CD14-positive monocyte (primary cell): ENCODE measurements at regions not wholly inside any gene's neighbourhood (a gene's known extent, or its start where the extent isn't known, plus 50 kb on each side); places are given as distances from the start of the nearest gene placed in this dataset.

Experiments used
- DNase-seq, 3 donors: peaks; one replicate each; pipeline ENCODE4 v3.0.0-alpha.2; 2011 to 2022
- H2AFZ ChIP-seq: 2 replicates; pipeline ENCODE4 v1.6.0; 2012; ENCODE audit warnings: mild to moderate bottlenecking, low read depth, low read length, inconsistent platforms; ENCODE audit not compliant: insufficient read depth, poor library complexity, severe bottlenecking
- H3K27ac ChIP-seq, 2 donors: 1 replicate in 1 of 2; 2 replicates in 1 of 2; pipeline ENCODE4 v1.5.1; 2012 to 2013; ENCODE audit warnings: low read length in 2 of 2, control low read depth in 1 of 2, inconsistent platforms in 1 of 2, low read depth in 1 of 2, mild to moderate bottlenecking in 1 of 2
- H3K27me3 ChIP-seq, 2 donors: one replicate each; pipeline versions ENCODE4 v1.6.0 to v1.6.1; 2011 to 2013; ENCODE audit warnings: low read length in 2 of 2; ENCODE audit not compliant: control insufficient read depth in 2 of 2, insufficient read depth in 2 of 2
- H3K36me3 ChIP-seq, 2 donors: replicated peaks in 1 of 2; 1 replicate in 1 of 2; 2 replicates in 1 of 2; pipeline versions ENCODE4 v1.5.1 to v1.6.1; 2012 to 2013; ENCODE audit warnings: low read length in 2 of 2, control low read depth in 1 of 2, inconsistent platforms in 1 of 2, mild to moderate bottlenecking in 1 of 2; ENCODE audit not compliant: insufficient read depth in 2 of 2, control insufficient read depth in 1 of 2
- H3K4me1 ChIP-seq, 2 donors: 1 replicate in 1 of 2; 2 replicates in 1 of 2; pipeline versions ENCODE4 v1.5.1 to v1.6.1; 2012 to 2013; ENCODE audit warnings: low read length in 2 of 2, control low read depth in 1 of 2, inconsistent platforms in 1 of 2, mild to moderate bottlenecking in 1 of 2, moderate library complexity in 1 of 2; ENCODE audit not compliant: insufficient read depth in 2 of 2, control insufficient read depth in 1 of 2
- H3K4me2 ChIP-seq: replicated peaks from 2 replicates; pipeline ENCODE3; 2012; ENCODE audit warnings: low read length, moderate library complexity, mild to moderate bottlenecking; ENCODE audit not compliant: poor library complexity, severe bottlenecking; ENCODE audit errors: extremely low read depth
- H3K4me3 ChIP-seq, 3 experiments: fragments of 200-600 bp in 1 of 3; sonication (generic) in 1 of 3; replicated peaks in 1 of 3; 1 replicate in 2 of 3; 2 replicates in 1 of 3; pipeline ENCODE4 v1.5.1; 2011 to 2013; ENCODE audit warnings: low read length in 3 of 3, mild to moderate bottlenecking in 3 of 3, control low read depth in 2 of 3, low read depth in 2 of 3, inconsistent platforms in 1 of 3, moderate library complexity in 1 of 3
- H3K79me2 ChIP-seq: 2 replicates; pipeline ENCODE4 v1.6.0; 2012; ENCODE audit warnings: mild to moderate bottlenecking, control low read depth, inconsistent platforms, low read length, moderate library complexity; ENCODE audit not compliant: insufficient read depth
- H3K9ac ChIP-seq: 2 replicates; pipeline ENCODE4 v1.6.0; 2017; ENCODE audit warnings: low read length, mild to moderate bottlenecking; ENCODE audit not compliant: insufficient read depth, poor library complexity, severe bottlenecking
- H3K9me3 ChIP-seq, 2 donors: replicated peaks in 1 of 2; 1 replicate in 1 of 2; 2 replicates in 1 of 2; pipeline versions ENCODE4 v1.5.1 to v1.6.1; 2012 to 2013; ENCODE audit warnings: low read length in 2 of 2, control low read depth in 1 of 2; ENCODE audit not compliant: control insufficient read depth in 1 of 2, insufficient read depth in 1 of 2
- H4K20me1 ChIP-seq: 2 replicates; pipeline ENCODE4 v1.6.0; 2012; ENCODE audit warnings: mild to moderate bottlenecking, low read length, control low read depth, moderate library complexity; ENCODE audit not compliant: insufficient read depth
- H3K27ac Mint-ChIP-seq, 7 donors: one replicate each; pipeline ENCODE4 v1.8.0; 2020; ENCODE audit warnings: mild to moderate bottlenecking in 7 of 7, mixed read lengths in 7 of 7, moderate library complexity in 6 of 7, inconsistent platforms in 2 of 7
- H3K27me3 Mint-ChIP-seq, 3 donors: one replicate each; pipeline ENCODE4 v1.8.0; 2021 to 2022; ENCODE audit warnings: low read depth in 3 of 3, mild to moderate bottlenecking in 3 of 3, mixed read lengths in 3 of 3, moderate library complexity in 3 of 3, inconsistent platforms in 1 of 3
- H3K36me3 Mint-ChIP-seq, 2 donors: one replicate each; pipeline ENCODE4 v1.8.0; 2020; ENCODE audit warnings: mixed read lengths in 2 of 2, inconsistent platforms in 1 of 2, mild to moderate bottlenecking in 1 of 2
- H3K4me1 Mint-ChIP-seq: one replicate; pipeline ENCODE4 v1.8.0; 2020; ENCODE audit warnings: mild to moderate bottlenecking, mixed read lengths
- H3K4me3 Mint-ChIP-seq, 2 donors: one replicate each; pipeline ENCODE4 v1.8.0; 2020; ENCODE audit warnings: mild to moderate bottlenecking in 2 of 2, mixed read lengths in 2 of 2, moderate library complexity in 1 of 2
- H3K9me3 Mint-ChIP-seq, 7 donors: one replicate each; pipeline ENCODE4 v1.8.0; 2020 to 2022; ENCODE audit warnings: mixed read lengths in 7 of 7, mild to moderate bottlenecking in 6 of 7, moderate library complexity in 6 of 7, inconsistent platforms in 2 of 7
- WGBS: methylation state at CpG from one replicate; pipeline ENCODE4 v1.1.5; 2013; ENCODE audit warnings: missing lambda C conversion rate; ENCODE audit not compliant: insufficient coverage; 5-methylcytosine and 5-hydroxymethylcytosine counted together
- intact Hi-C, 2 donors: fragments of 100-400 bp; cut with micrococcal nuclease; formaldehyde crosslinking; loops; one replicate each; pipeline versions ENCODE4 v1.15.0 to v1.15.1; 2023
- TF ChIP-seq, protein P1 (sequence below): fragments of 200-600 bp; IDR thresholded peaks from one replicate; pipeline ENCODE4 v1.8.0; 2022; ENCODE audit warnings: antibody characterized with exemption, mild to moderate bottlenecking

DNA sequence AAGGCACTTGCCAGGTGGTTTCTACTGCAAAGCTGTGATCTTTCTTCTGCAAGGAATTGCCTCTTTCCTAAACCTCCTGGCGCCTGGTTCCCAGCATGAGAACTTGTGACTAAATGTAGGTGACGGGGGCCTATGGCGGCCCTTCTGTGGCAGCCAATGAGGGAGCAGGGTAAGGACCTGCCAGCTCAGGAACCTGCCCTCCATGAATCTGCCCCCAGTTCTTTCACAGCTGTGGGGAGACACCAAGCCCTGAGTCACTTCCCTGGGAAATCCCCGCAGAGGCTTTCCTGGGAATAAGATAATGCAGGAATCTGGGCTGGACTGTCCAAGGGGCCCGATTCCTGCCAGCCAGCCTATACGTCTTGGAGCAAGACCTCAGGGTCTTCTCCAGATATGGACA lies 56.7 kb upstream of the CTNNA1 start:
- DNase-seq = no peak
- TF ChIP-seq, protein P1, sequence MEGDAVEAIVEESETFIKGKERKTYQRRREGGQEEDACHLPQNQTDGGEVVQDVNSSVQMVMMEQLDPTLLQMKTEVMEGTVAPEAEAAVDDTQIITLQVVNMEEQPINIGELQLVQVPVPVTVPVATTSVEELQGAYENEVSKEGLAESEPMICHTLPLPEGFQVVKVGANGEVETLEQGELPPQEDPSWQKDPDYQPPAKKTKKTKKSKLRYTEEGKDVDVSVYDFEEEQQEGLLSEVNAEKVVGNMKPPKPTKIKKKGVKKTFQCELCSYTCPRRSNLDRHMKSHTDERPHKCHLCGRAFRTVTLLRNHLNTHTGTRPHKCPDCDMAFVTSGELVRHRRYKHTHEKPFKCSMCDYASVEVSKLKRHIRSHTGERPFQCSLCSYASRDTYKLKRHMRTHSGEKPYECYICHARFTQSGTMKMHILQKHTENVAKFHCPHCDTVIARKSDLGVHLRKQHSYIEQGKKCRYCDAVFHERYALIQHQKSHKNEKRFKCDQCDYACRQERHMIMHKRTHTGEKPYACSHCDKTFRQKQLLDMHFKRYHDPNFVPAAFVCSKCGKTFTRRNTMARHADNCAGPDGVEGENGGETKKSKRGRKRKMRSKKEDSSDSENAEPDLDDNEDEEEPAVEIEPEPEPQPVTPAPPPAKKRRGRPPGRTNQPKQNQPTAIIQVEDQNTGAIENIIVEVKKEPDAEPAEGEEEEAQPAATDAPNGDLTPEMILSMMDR = no peak
- intact Hi-C loops = no loop called here
- Histone ChIP-seq H3K4me1 (no peaks in the 10 kb centered on the region), H2AFZ (no peak overlapping the region), H3K27me3 (no peaks in the 10 kb centered on the region), H3K4me2 (no peak overlapping the region), H3K9ac (no peak overlapping the region), H3K79me2 (no peaks in the 10 kb centered on the region), H3K27ac (no peak overlapping the region), H3K9me3 (no peaks in the 10 kb centered on the region), H3K36me3 (no peaks in the 10 kb centered on the region), H4K20me1 (no peaks in the 10 kb centered on the region), H3K4me3 (no peak overlapping the region)
- Mint-ChIP-seq H3K4me3 (no peak overlapping the region), H3K27me3 (peaks cover 0 to 7% (median 3%) of the 10 kb centered on the region in 3 donors), H3K4me1 (no peaks in the 10 kb centered on the region), H3K9me3 (peaks cover 0 to 4% (median 3%) of the 10 kb centered on the region in 7 donors), H3K36me3 (no peaks in the 10 kb centered on the region), H3K27ac (no peak overlapping the region)
- 93% methylated on average over 4 of the region's 6 CpGs for WGBS

- no peak overlapping the region for H2AFZ ChIP-seq
- Mint-ChIP-seq H3K4me3 (no peak overlapping the region), H3K27ac (no peak overlapping the region), H3K4me1 (no peaks in the 10 kb centered on the region), H3K36me3 (no peaks in the 10 kb centered on the region), H3K27me3 (peaks cover 0 to 7% (median 1%) of the 10 kb centered on the region in 3 donors), H3K9me3 (peaks cover 0 to 3% (median 3%) of the 10 kb centered on the region in 7 donors)
- no peak overlapping the region for H3K9ac ChIP-seq
- H3K79me2 ChIP-seq = no peaks in the 10 kb centered on the region
- no peak overlapping the region for H3K27ac ChIP-seq
- no peak overlapping the region for H3K4me3 ChIP-seq
- intact Hi-C loops = no loop called here
- no peaks in the 10 kb centered on the region for H4K20me1 ChIP-seq
- H3K27me3 ChIP-seq = no peaks in the 10 kb centered on the region
- H3K9me3 ChIP-seq = no peaks in the 10 kb centered on the region
- TF ChIP-seq, protein P1 = no peak
- no peaks in the 10 kb centered on the region for H3K4me1 ChIP-seq
- WGBS = 93% methylated on average over 2 of the region's 3 CpGs
- H3K36me3 ChIP-seq = no peaks in the 10 kb centered on the region
- DNase-seq = no peak
- no peak overlapping the region for H3K4me2 ChIP-seq
These were observed 57.4 kb upstream of the CTNNA1 start for GRCh38 chr5:138695781-138696180.
